Transverse colon (tissue), 3 donors: ENCODE measurements at regions not wholly inside any gene's neighbourhood (a gene's known extent, or its start where the extent isn't known, plus 50 kb on each side); places are given as distances from the start of the nearest gene placed in this dataset.

Experiments
- CTCF ChIP-seq, 5 experiments: fragments of 200-600 bp in 3 of 5; fragments of 450-650 bp in 2 of 5; sonication (generic) in 3 of 5; IDR thresholded peaks; 1 replicate in 2 of 5; 2 replicates in 3 of 5; pipeline ENCODE4 v1.5.1; 2016 to 2017; ENCODE audit warnings: antibody characterized with exemption in 5 of 5, inconsistent platforms in 3 of 5, mild to moderate bottlenecking in 2 of 5, moderate library complexity in 1 of 5
- POLR2A ChIP-seq: fragments of 450-650 bp; IDR thresholded peaks from one replicate; pipeline ENCODE4 v1.6.1; 2016; ENCODE audit warnings: antibody characterized with exemption, mild to moderate bottlenecking, moderate library complexity

GRCh38 chr22:49094858-49095257 lies 732.8 kb downstream of the BRD1 start:
- TF ChIP-seq CTCF (IDR thresholded peaks at IDR 0.05) (no peak), POLR2A (no peak)
